ENCODE measurements at regions not wholly inside any gene's neighbourhood (a gene's known extent, or its start where the extent isn't known, plus 50 kb on each side); places are given as distances from the start of the nearest gene placed in this dataset.
"Not testable (repeated sequence)": the region's sequence is repeated elsewhere in the genome, so short reads cannot be mapped to it uniquely, and the experiment has no call there.

- DNase-seq: no peak
Measured at GRCh38 chr6:67165606-67166005, 1458.6 kb upstream of the EYS start.

GRCh38 chr6:67160820-67161219, 1453.8 kb upstream of the EYS start:
- DNase-seq: no peak

- DNase-seq: no peak
Measured at GRCh38 chr6:67141005-67141404, 1434.0 kb upstream of the EYS start.

- DNase-seq: no peak
Measured at GRCh38 chr6:67133973-67134372, 1426.9 kb upstream of the EYS start.

GRCh38 chr6:67131827-67132226, 1424.8 kb upstream of the EYS start:
- no peak for DNase-seq

- DNase-seq: no peak
Measured at GRCh38 chr6:67129780-67130179, 1422.8 kb upstream of the EYS start.

- DNase-seq: no peak
Measured at GRCh38 chr6:67127041-67127440, 1420.0 kb upstream of the EYS start.

GRCh38 chr6:67121115-67121514, 1414.1 kb upstream of the EYS start:
- DNase-seq: no peak

GRCh38 chr6:67112120-67112519, 1405.1 kb upstream of the EYS start:
- DNase-seq: no peak

GRCh38 chr6:67102743-67103142, 1395.7 kb upstream of the EYS start:
- no peak for DNase-seq

- not testable (repeated sequence) for DNase-seq
Measured at GRCh38 chr6:67095618-67096226, 1388.7 kb upstream of the EYS start.

- DNase-seq: no peak
Measured at GRCh38 chr6:67094431-67094946, 1387.5 kb upstream of the EYS start.

- DNase-seq: no peak
Measured at GRCh38 chr6:67073938-67074337, 1366.9 kb upstream of the EYS start.

- DNase-seq: no peak
Measured at GRCh38 chr6:67068781-67069180, 1361.8 kb upstream of the EYS start.

GRCh38 chr6:67064323-67064722, 1357.3 kb upstream of the EYS start:
- DNase-seq: no peak

GRCh38 chr6:67047996-67048395, 1341.0 kb upstream of the EYS start:
- DNase-seq: no peak

- DNase-seq: no peak
Measured at GRCh38 chr6:67045076-67045475, 1338.0 kb upstream of the EYS start.

GRCh38 chr6:67031451-67031850, 1324.4 kb upstream of the EYS start:
- DNase-seq: no peak

GRCh38 chr6:67030861-67031260, 1323.8 kb upstream of the EYS start:
- DNase-seq: peak; percentile 12

GRCh38 chr6:67016921-67017460, 1310.0 kb upstream of the EYS start:
- DNase-seq: no peak

GRCh38 chr6:67011441-67011840, 1304.4 kb upstream of the EYS start:
- DNase-seq: no peak

- no peak for DNase-seq
Measured at GRCh38 chr6:67009818-67010217, 1302.8 kb upstream of the EYS start.

GRCh38 chr6:67003844-67004243, 1296.8 kb upstream of the EYS start:
- DNase-seq: no peak

GRCh38 chr6:67000121-67000520, 1293.1 kb upstream of the EYS start:
- DNase-seq: no peak

GRCh38 chr6:66997579-66997978, 1290.6 kb upstream of the EYS start:
- not testable (repeated sequence) for DNase-seq
